ENCODE measurements at regions not wholly inside any gene's neighbourhood (a gene's known extent, or its start where the extent isn't known, plus 50 kb on each side); places are given as distances from the start of the nearest gene placed in this dataset.

GRCh38 chrX:87078231-87078630 is 439.4 kb upstream of the KLHL4 start:
- Mint-ChIP-seq H3K27me3 (ENCODE audit: insufficient read depth) (no peaks in the 10 kb centered on the region), H3K4me1 (ENCODE audit: low read depth) (no peaks in the 10 kb centered on the region), H3K9me3 (peaks cover 11% of the 10 kb centered on the region; the same call in 1 of the 2 replicates), H3K36me3 (ENCODE audit: low read depth) (no peaks in the 10 kb centered on the region), H3K4me3 (no peak overlapping the region), H3K27ac (no peak overlapping the region)
- no peak for TF ChIP-seq CTCF (IDR thresholded peaks at IDR 0.05)
- no peak for DNase-seq

DNA sequence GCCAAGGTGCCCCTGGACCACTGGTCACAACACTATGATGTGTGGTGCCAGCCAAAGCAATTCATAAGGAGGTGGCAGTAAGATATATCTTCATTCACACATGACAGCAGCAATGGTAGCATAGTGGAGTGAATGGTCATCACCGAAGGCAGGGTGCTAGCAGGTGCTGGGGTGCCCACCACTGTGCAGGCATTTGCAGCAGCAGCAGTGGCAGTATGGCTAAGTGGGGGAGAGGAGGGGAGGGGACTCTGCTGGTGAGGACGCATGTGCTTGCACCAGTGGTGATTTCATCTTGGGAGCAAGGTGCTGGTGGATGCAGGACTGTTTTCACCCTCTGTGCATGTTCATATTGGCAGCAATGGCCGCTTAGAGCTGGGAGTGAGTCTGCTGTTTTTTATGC is 419.1 kb upstream of the KLHL4 start:
- no peaks in the 10 kb centered on the region for H3K36me3 Mint-ChIP-seq (ENCODE audit: low read depth)
- H3K4me1 Mint-ChIP-seq (ENCODE audit: low read depth): no peaks in the 10 kb centered on the region
- no peak for TF ChIP-seq CTCF (IDR thresholded peaks at IDR 0.05)
- H3K27ac Mint-ChIP-seq: no peak overlapping the region
- DNase-seq: no peak
- no peak overlapping the region for H3K4me3 Mint-ChIP-seq
- H3K27me3 Mint-ChIP-seq (ENCODE audit: insufficient read depth): no peaks in the 10 kb centered on the region
- no peaks in the 10 kb centered on the region; the same call in none of the 2 replicates for H3K9me3 Mint-ChIP-seq

- Mint-ChIP-seq H3K4me3 (no peak overlapping the region), H3K27ac (no peak overlapping the region), H3K36me3 (ENCODE audit: low read depth) (no peaks in the 10 kb centered on the region), H3K4me1 (ENCODE audit: low read depth) (no peaks in the 10 kb centered on the region), H3K27me3 (ENCODE audit: insufficient read depth) (no peaks in the 10 kb centered on the region), H3K9me3 (peaks cover 8% of the 10 kb centered on the region)
- TF ChIP-seq CTCF (IDR thresholded peaks at IDR 0.05): no peak
- no peak for DNase-seq
Measured at GRCh38 chrX:87105131-87105530, 412.5 kb upstream of the KLHL4 start.

DNA sequence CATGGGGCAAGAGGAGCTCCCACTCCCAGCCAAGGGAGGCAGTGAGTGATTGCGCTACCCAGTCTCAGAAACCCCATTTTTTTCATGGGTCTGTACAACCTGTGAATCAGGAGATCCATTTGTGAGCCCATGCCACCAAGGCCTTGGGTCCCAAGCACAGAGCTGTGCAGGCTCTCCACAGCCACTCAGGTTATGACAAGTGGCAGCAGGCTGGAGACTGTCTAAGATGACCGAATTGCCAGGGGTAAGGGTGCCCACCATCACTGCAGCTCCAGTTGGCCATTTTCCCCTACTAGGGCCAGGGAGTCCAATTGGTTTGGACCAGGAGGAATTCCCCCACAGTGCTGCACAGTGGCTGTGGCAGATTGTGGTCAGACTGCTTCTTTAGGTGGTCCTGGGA is 407.5 kb upstream of the KLHL4 start:
- no peak for DNase-seq
- TF ChIP-seq CTCF (IDR thresholded peaks at IDR 0.05): no peak
- H3K4me3 Mint-ChIP-seq: no peak overlapping the region
- H3K27ac Mint-ChIP-seq: no peak overlapping the region
- no peaks in the 10 kb centered on the region for H3K4me1 Mint-ChIP-seq (ENCODE audit: low read depth)
- peaks cover 13% of the 10 kb centered on the region for H3K9me3 Mint-ChIP-seq
- no peaks in the 10 kb centered on the region for H3K36me3 Mint-ChIP-seq (ENCODE audit: low read depth)
- no peaks in the 10 kb centered on the region for H3K27me3 Mint-ChIP-seq (ENCODE audit: insufficient read depth)

- Mint-ChIP-seq H3K27me3 (ENCODE audit: insufficient read depth) (no peaks in the 10 kb centered on the region), H3K9me3 (no peaks in the 10 kb centered on the region), H3K4me1 (ENCODE audit: low read depth) (no peaks in the 10 kb centered on the region), H3K36me3 (ENCODE audit: low read depth) (no peaks in the 10 kb centered on the region), H3K27ac (no peak overlapping the region), H3K4me3 (no peak overlapping the region)
- DNase-seq: no peak
- no peak for TF ChIP-seq CTCF (IDR thresholded peaks at IDR 0.05)
Measured at GRCh38 chrX:87140800-87141483, 376.7 kb upstream of the KLHL4 start.
